Ishikawa (cell line): ENCODE measurements at regions not wholly inside any gene's neighbourhood (a gene's known extent, or its start where the extent isn't known, plus 50 kb on each side); places are given as distances from the start of the nearest gene placed in this dataset.

Source experiments
- MAX ChIP-seq: IDR thresholded peaks from 2 replicates; pipeline ENCODE4 v1.6.1; 2012
- RAD21 ChIP-seq: IDR thresholded peaks from 2 replicates; pipeline ENCODE4 v1.6.1; 2012; ENCODE audit warnings: low read depth
- REST ChIP-seq: IDR thresholded peaks from 2 replicates; pipeline ENCODE4 v1.6.1; 2012; ENCODE audit warnings: low read depth, mild to moderate bottlenecking
- TEAD4 ChIP-seq: IDR thresholded peaks from 2 replicates; pipeline ENCODE4 v1.6.1; 2012

- TF ChIP-seq MAX, result no peak
- no peak for TF ChIP-seq RAD21
- TF ChIP-seq REST, result no peak
- no peak for TF ChIP-seq TEAD4
These were observed 134.1 kb downstream of the COX18 start for GRCh38 chr4:72935462-72935861.
